Ascending aorta (tissue), 2 donors: ENCODE measurements at regions not wholly inside any gene's neighbourhood (a gene's known extent, or its start where the extent isn't known, plus 50 kb on each side); places are given as distances from the start of the nearest gene placed in this dataset.

Experiments used
- DNase-seq, 2 donors: peaks; one replicate each; pipeline ENCODE4 v3.0.0-alpha.2; 2019; ENCODE audit warnings: low spot score in 2 of 2
- H3K27ac ChIP-seq, 2 donors: fragments of 200-600 bp; sonication (generic); one replicate each; pipeline ENCODE4 v1.5.1; 2016 to 2017; ENCODE audit warnings: mild to moderate bottlenecking in 1 of 2
- H3K27me3 ChIP-seq: fragments of 200-600 bp; sonication (generic); one replicate; pipeline ENCODE4 v1.5.1; 2017
- H3K36me3 ChIP-seq, 2 donors: fragments of 200-600 bp; sonication (generic); one replicate each; pipeline ENCODE4 v1.5.1; 2016
- H3K4me1 ChIP-seq, 2 donors: fragments of 200-600 bp; sonication (generic); one replicate each; pipeline ENCODE4 v1.5.1; 2016 to 2017; ENCODE audit warnings: mild to moderate bottlenecking in 1 of 2
- H3K4me3 ChIP-seq, 2 donors: fragments of 200-600 bp; sonication (generic); one replicate each; pipeline ENCODE4 v1.5.1; 2016 to 2017; ENCODE audit warnings: mild to moderate bottlenecking in 1 of 2
- H3K9me3 ChIP-seq, 2 donors: fragments of 200-600 bp; sonication (generic); one replicate each; pipeline ENCODE4 v1.5.1; 2016
- CTCF ChIP-seq, 3 experiments: fragments of 200-600 bp in 2 of 3; fragments of 450-650 bp in 1 of 3; sonication (generic) in 2 of 3; IDR thresholded peaks; one replicate each; pipeline ENCODE4 v1.5.1; 2016 to 2019; ENCODE audit warnings: antibody characterized with exemption in 3 of 3, mild to moderate bottlenecking in 1 of 3, moderate library complexity in 1 of 3
- intact Hi-C: fragments of 100-400 bp; cut with DNase I; formaldehyde crosslinking; loops from one replicate; pipeline ENCODE4 v1.15.1; 2023

GRCh38 chr5:56639476-56639875 is 175.9 kb upstream of the MAP3K1 start:
- no peak overlapping the region for H3K27ac ChIP-seq
- DNase-seq, result no peak
- TF ChIP-seq CTCF (IDR thresholded peaks at IDR 0.05), result no peak
- no peaks in the 10 kb centered on the region for H3K36me3 ChIP-seq
- H3K4me1 ChIP-seq, result no peaks in the 10 kb centered on the region
- intact Hi-C loops, result no loop called here
- H3K27me3 ChIP-seq, result no peaks in the 10 kb centered on the region
- no peaks in the 10 kb centered on the region for H3K9me3 ChIP-seq
- no peak overlapping the region for H3K4me3 ChIP-seq

DNA sequence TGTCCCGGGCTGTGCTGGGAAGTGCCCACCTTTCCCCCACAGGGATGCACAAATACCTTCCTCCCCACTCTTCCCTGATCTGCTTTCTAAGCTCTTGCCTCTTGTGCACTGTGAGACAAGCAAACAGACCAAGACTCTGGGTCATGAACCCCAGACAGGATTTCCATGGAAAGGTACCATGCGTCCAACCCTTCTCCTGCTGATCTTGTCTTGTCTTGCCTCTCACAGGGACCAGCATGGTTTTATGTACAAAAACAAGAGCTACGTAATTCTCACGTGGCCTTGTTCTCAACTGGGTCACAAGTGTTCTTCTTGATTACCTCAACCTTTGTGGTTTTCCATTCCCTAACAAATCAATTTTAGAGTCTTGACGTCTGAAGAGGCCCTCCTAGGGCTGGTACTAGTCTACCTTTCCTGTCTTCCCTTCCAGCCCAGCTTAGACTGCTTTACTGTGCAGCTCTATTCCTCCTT is 176.5 kb upstream of the MAP3K1 start:
- Histone ChIP-seq H3K36me3 (no peaks in the 10 kb centered on the region), H3K4me1 (no peaks in the 10 kb centered on the region), H3K27ac (no peak overlapping the region), H3K27me3 (no peaks in the 10 kb centered on the region), H3K4me3 (no peak overlapping the region), H3K9me3 (no peaks in the 10 kb centered on the region)
- TF ChIP-seq CTCF (IDR thresholded peaks at IDR 0.05), result no peak
- DNase-seq, result no peak
- intact Hi-C loops, result no loop called here

GRCh38 chr5:56638061-56638621 is 177.2 kb upstream of the MAP3K1 start:
- H3K27ac ChIP-seq, result no peak overlapping the region
- H3K4me3 ChIP-seq, result no peak overlapping the region
- DNase-seq, result no peak
- no peaks in the 10 kb centered on the region for H3K9me3 ChIP-seq
- intact Hi-C loops, result no loop called here
- TF ChIP-seq CTCF (IDR thresholded peaks at IDR 0.05), result no peak
- no peaks in the 10 kb centered on the region for H3K4me1 ChIP-seq
- no peaks in the 10 kb centered on the region for H3K27me3 ChIP-seq
- no peaks in the 10 kb centered on the region for H3K36me3 ChIP-seq

DNA sequence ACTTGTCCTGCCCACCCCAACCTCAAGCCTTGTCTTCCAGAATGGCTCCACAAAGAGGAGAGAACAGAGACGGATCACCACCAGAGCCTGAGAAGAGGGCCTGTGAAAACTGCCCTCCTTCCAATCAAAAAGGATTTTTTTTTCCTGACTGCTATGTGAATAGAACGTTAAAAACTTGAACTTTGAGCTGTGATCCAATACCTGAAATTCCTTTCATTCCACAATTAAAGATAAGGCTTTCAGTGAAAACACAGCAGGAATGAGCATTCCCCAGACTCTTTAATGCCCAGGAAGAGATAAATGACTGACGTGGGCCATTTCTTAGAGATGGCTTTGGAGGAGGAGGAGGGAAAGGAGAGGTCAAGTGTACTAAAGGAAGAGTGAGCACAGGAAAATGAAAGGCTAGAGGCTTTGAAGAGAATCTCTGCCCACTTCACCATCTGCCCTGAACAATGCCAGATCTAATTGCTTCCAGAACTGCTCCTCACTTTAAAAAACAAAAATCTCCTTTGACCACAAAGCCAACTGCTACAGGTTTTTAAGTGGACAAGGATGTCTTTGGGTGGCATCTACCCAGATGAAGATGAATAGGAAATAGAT is 177.9 kb upstream of the MAP3K1 start:
- Histone ChIP-seq H3K9me3 (no peaks in the 10 kb centered on the region), H3K4me3 (no peak overlapping the region), H3K4me1 (no peaks in the 10 kb centered on the region), H3K36me3 (no peaks in the 10 kb centered on the region), H3K27me3 (no peaks in the 10 kb centered on the region), H3K27ac (no peak overlapping the region)
- intact Hi-C loops, result no loop called here
- no peak for DNase-seq
- no peak for TF ChIP-seq CTCF (IDR thresholded peaks at IDR 0.05)

GRCh38 chr5:56633950-56634349 is 181.4 kb upstream of the MAP3K1 start:
- H3K9me3 ChIP-seq, result no peaks in the 10 kb centered on the region
- H3K4me3 ChIP-seq, result no peak overlapping the region
- no peaks in the 10 kb centered on the region for H3K27me3 ChIP-seq
- H3K4me1 ChIP-seq, result no peaks in the 10 kb centered on the region
- no peak for TF ChIP-seq CTCF (IDR thresholded peaks at IDR 0.05)
- DNase-seq, result no peak
- intact Hi-C loops, result no loop called here
- H3K36me3 ChIP-seq, result no peaks in the 10 kb centered on the region
- no peak overlapping the region for H3K27ac ChIP-seq
